GM12872 (cell line): ENCODE measurements at regions not wholly inside any gene's neighbourhood (a gene's known extent, or its start where the extent isn't known, plus 50 kb on each side); places are given as distances from the start of the nearest gene placed in this dataset.

Source experiments
- TF ChIP-seq, protein P1 (sequence below): IDR thresholded peaks from 3 replicates; pipeline ENCODE4 v1.5.1; 2011; ENCODE audit warnings: low read depth, mild to moderate bottlenecking, low read length, moderate library complexity; ENCODE audit not compliant: insufficient read depth

DNA sequence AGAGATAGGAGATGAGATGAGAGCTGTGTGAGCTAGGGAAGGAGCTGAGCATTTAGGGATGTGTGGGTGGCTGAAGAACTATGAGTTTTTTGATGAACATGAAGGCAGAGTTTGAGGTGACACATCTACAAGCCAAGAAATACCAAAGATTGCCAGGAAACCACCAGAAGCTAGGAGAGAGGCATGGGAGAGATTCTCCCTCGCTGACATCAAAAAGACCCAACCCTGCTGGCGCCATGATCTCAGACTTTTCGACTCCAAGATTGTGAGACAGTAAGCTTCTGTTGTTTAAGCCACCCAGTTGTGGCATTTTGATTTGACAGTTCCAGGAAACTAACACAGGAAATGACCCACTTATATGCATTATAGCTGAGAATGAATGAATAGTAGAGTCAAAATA is 790.9 kb downstream of the TFAP2A start:
- TF ChIP-seq, protein P1, sequence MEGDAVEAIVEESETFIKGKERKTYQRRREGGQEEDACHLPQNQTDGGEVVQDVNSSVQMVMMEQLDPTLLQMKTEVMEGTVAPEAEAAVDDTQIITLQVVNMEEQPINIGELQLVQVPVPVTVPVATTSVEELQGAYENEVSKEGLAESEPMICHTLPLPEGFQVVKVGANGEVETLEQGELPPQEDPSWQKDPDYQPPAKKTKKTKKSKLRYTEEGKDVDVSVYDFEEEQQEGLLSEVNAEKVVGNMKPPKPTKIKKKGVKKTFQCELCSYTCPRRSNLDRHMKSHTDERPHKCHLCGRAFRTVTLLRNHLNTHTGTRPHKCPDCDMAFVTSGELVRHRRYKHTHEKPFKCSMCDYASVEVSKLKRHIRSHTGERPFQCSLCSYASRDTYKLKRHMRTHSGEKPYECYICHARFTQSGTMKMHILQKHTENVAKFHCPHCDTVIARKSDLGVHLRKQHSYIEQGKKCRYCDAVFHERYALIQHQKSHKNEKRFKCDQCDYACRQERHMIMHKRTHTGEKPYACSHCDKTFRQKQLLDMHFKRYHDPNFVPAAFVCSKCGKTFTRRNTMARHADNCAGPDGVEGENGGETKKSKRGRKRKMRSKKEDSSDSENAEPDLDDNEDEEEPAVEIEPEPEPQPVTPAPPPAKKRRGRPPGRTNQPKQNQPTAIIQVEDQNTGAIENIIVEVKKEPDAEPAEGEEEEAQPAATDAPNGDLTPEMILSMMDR, result no peak

DNA sequence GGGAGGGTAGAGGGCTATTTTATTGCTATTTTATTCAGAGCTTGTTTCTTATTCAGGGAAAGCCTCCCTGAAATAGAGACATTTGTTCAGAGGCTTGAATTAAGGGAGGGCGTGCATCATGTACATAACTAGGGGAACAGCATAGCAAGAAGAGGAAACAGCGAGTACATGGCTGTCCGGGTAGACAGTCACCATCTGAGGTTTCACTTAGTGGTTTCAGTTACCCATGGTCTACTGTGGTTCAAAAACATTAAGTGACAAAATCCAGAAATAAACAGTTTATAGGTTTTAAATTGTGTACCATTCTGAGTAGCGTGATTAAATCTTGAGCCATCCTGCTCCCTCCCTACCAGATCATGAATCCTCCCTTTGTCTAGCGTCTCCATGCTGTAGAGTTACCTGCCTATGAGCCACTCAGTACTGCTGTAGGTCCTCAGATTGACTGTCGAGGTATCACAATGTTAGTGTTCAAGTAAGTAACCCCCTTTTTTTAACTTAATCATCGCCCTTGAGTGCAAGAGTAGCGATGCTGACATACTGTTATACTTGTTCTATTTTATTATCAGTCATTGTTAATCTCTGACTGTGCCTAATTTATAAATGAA is 791.5 kb downstream of the TFAP2A start:
- TF ChIP-seq, protein P1, result no peak

DNA sequence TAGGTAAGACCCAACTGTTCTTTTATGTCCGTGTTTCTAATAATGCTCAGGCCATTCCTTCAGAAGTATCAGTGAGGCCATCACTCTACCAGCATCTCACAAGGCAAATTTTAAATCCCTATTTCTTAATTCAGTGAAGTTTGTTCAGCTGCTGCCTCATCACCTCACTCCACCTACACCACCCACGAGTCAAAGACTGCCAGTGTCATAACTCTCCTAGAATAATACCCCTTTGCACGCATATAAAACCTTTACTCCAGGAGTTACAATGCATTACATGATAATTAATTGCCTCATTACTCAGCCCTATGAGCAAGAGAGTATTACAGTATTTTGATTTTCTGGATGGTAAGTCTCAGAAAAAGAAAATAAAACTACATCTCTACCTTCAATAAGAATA is 793.6 kb downstream of the TFAP2A start:
- TF ChIP-seq, protein P1, result no peak

DNA sequence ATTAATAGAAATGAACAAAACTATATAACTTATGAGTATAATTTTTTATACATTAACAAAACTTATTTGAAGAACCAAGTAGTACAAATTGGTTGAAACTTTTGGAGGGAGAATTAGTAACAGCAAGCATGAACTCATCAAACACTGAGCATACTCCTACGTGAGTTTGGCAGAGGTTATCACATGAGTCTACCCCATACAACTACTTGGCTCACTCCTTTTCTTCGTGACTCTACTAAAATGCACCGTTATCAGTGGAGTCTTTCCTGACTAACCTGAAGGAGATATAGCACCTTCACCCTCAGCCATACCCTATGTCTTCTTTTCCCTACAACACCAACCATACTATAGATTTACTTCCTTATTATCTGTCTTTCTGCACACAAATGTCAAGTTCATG is 794.2 kb downstream of the TFAP2A start:
- TF ChIP-seq, protein P1, result no peak

GRCh38 chr6:9620263-9620662 is 794.6 kb downstream of the TFAP2A start:
- TF ChIP-seq, protein P1, result no peak

GRCh38 chr6:9614778-9615177 is 800.1 kb downstream of the TFAP2A start:
- TF ChIP-seq, protein P1, result no peak

DNA sequence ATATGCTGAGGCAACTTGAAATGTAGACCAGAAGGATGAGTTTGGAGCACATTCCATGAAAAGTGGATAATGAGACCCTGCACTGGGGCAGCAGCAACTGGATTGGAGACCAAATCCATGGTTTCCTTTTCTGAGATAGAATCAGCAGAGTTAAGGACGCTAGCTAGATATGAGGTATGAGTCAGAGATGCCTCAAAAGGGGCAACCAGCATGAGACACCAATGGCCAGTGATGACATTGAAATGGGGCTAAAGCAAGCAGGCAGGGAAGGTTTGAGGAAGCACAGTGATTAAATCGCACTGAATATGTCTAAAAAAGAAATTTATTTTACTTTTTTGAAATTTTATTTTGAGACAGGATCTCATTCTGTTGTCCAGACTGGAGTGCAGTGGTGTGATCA is 802.4 kb downstream of the TFAP2A start:
- TF ChIP-seq, protein P1, result no peak
